Ishikawa (cell line): ENCODE measurements at regions not wholly inside any gene's neighbourhood (a gene's known extent, or its start where the extent isn't known, plus 50 kb on each side); places are given as distances from the start of the nearest gene placed in this dataset.

Experiments
- CEBPB ChIP-seq: IDR thresholded peaks from 2 replicates; pipeline ENCODE4 v1.6.1; 2012
- CREB1 ChIP-seq: IDR thresholded peaks from 2 replicates; pipeline ENCODE4 v1.6.1; 2012; ENCODE audit warnings: low read depth
- EGR1 ChIP-seq: IDR thresholded peaks from 2 replicates; pipeline ENCODE4 v1.6.1; 2012
- EP300 ChIP-seq: IDR thresholded peaks from 2 replicates; pipeline ENCODE4 v1.6.1; 2012; ENCODE audit warnings: borderline replicate concordance
- FOXM1 ChIP-seq: IDR thresholded peaks from 2 replicates; pipeline ENCODE4 v1.6.1; 2012; ENCODE audit warnings: low read depth, borderline replicate concordance
- MAX ChIP-seq: IDR thresholded peaks from 2 replicates; pipeline ENCODE4 v1.6.1; 2012
- NFIC ChIP-seq: IDR thresholded peaks from 2 replicates; pipeline ENCODE4 v1.6.1; 2012
- RAD21 ChIP-seq: IDR thresholded peaks from 2 replicates; pipeline ENCODE4 v1.6.1; 2012; ENCODE audit warnings: low read depth
- REST ChIP-seq: IDR thresholded peaks from 2 replicates; pipeline ENCODE4 v1.6.1; 2012; ENCODE audit warnings: low read depth, mild to moderate bottlenecking
- TAF1 ChIP-seq: IDR thresholded peaks from 2 replicates; pipeline ENCODE4 v1.6.1; 2012; ENCODE audit warnings: low read depth, mild to moderate bottlenecking
- TCF12 ChIP-seq: IDR thresholded peaks from 2 replicates; pipeline ENCODE4 v1.6.1; 2012; ENCODE audit warnings: low read depth
- TEAD4 ChIP-seq: IDR thresholded peaks from 2 replicates; pipeline ENCODE4 v1.6.1; 2012
- USF1 ChIP-seq: IDR thresholded peaks from 2 replicates; pipeline ENCODE4 v1.6.1; 2012
- YY1 ChIP-seq: IDR thresholded peaks from 2 replicates; pipeline ENCODE4 v1.6.1; 2012; ENCODE audit warnings: low read depth
- ZBTB7A ChIP-seq: IDR thresholded peaks from 2 replicates; pipeline ENCODE4 v1.6.1; 2012; ENCODE audit warnings: low read depth

GRCh38 chr5:117425163-117425562 lies 850.5 kb upstream of the SEMA6A start:
- TF ChIP-seq CEBPB (no peak), TEAD4 (no peak), EGR1 (no peak), NFIC (no peak), TAF1 (no peak), EP300 (no peak), USF1 (no peak), MAX (no peak), FOXM1 (no peak), ZBTB7A (no peak), TCF12 (no peak)

GRCh38 chr5:117424559-117424958 lies 849.9 kb upstream of the SEMA6A start:
- no peak for TF ChIP-seq CREB1
- TF ChIP-seq MAX = no peak
- no peak for TF ChIP-seq ZBTB7A

- TF ChIP-seq MAX = no peak
- TF ChIP-seq RAD21 = no peak
- no peak for TF ChIP-seq ZBTB7A
These were observed 842.9 kb upstream of the SEMA6A start for GRCh38 chr5:117417501-117417900.

- TF ChIP-seq YY1 (no peak), FOXM1 (no peak), TEAD4 (no peak), CEBPB (no peak), NFIC (no peak), MAX (no peak), ZBTB7A (no peak), EP300 (no peak), CREB1 (no peak), TAF1 (no peak), TCF12 (no peak), USF1 (no peak), RAD21 (no peak), EGR1 (no peak)
These were observed 840.3 kb upstream of the SEMA6A start for GRCh38 chr5:117414926-117415325.

GRCh38 chr5:117411701-117412100 lies 837.1 kb upstream of the SEMA6A start:
- TF ChIP-seq RAD21 = no peak
- no peak for TF ChIP-seq EGR1
- no peak for TF ChIP-seq USF1
- no peak for TF ChIP-seq FOXM1
- no peak for TF ChIP-seq ZBTB7A
- TF ChIP-seq YY1 = no peak
- no peak for TF ChIP-seq NFIC
- no peak for TF ChIP-seq CREB1

- TF ChIP-seq EP300 (no peak), CEBPB (no peak), REST (no peak), ZBTB7A (no peak), YY1 (no peak), TCF12 (no peak), TEAD4 (no peak), TAF1 (no peak), MAX (no peak), EGR1 (no peak), RAD21 (no peak), NFIC (no peak), USF1 (no peak), FOXM1 (no peak), CREB1 (no peak)
These were observed 830.6 kb upstream of the SEMA6A start for GRCh38 chr5:117405197-117405596.

GRCh38 chr5:117394506-117395157 lies 820.0 kb upstream of the SEMA6A start:
- no peak for TF ChIP-seq RAD21
- TF ChIP-seq YY1 = no peak
- TF ChIP-seq NFIC = no peak
- TF ChIP-seq TCF12 = no peak
- TF ChIP-seq FOXM1 = no peak
- TF ChIP-seq TAF1 = no peak
- TF ChIP-seq TEAD4 = no peak
- TF ChIP-seq ZBTB7A = no peak
- no peak for TF ChIP-seq EGR1
- no peak for TF ChIP-seq CEBPB
- TF ChIP-seq CREB1 = no peak
- TF ChIP-seq USF1 = no peak
- TF ChIP-seq EP300 = no peak
- no peak for TF ChIP-seq REST
- no peak for TF ChIP-seq MAX
